ENCODE measurements at regions not wholly inside any gene's neighbourhood (a gene's known extent, or its start where the extent isn't known, plus 50 kb on each side); places are given as distances from the start of the nearest gene placed in this dataset.

- TF ChIP-seq CTCF (IDR thresholded peaks at IDR 0.05), result no peak
- TF ChIP-seq ELK1 (IDR thresholded peaks at IDR 0.05; ENCODE audit: low read depth, low read length), result no peak
These were observed 235.8 kb downstream of the EN1 start for GRCh38 chr2:118611691-118612090.
